HCT116 (cell line): ENCODE measurements at regions not wholly inside any gene's neighbourhood (a gene's known extent, or its start where the extent isn't known, plus 50 kb on each side); places are given as distances from the start of the nearest gene placed in this dataset.

Experiments used
- ATF3 ChIP-seq: IDR thresholded peaks from 2 replicates; pipeline ENCODE4 v1.6.1; 2012
- EZH2 ChIP-seq: fragments of 200-600 bp; sonication (generic); IDR thresholded peaks from 2 replicates; pipeline ENCODE4 v1.6.1; 2017; ENCODE audit warnings: antibody characterized with exemption, mixed run types
- SIN3A ChIP-seq: IDR thresholded peaks from 2 replicates; pipeline ENCODE4 v1.6.1; 2012; ENCODE audit warnings: low read depth
- ZNF274 ChIP-seq: fragments of 200-500 bp; sonication (Bioruptor generic); IDR thresholded peaks from 2 replicates; pipeline ENCODE4 v1.6.1; 2014; ENCODE audit warnings: mild to moderate bottlenecking, low read depth, low read length, inconsistent platforms
- TF ChIP-seq, protein P1 (sequence below), 3 experiments: fragments of 200-600 bp in 1 of 3; sonication (generic) in 1 of 3; IDR thresholded peaks in 2 of 3; conservative IDR thresholded peaks in 1 of 3; 2 replicates each; pipeline ENCODE4 v1.5.1; 2012 to 2017; ENCODE audit warnings: low read depth in 2 of 3, low read length in 2 of 3, antibody characterized with exemption in 1 of 3, borderline replicate concordance in 1 of 3, control low read depth in 1 of 3, mild to moderate bottlenecking in 1 of 3, mixed read lengths in 1 of 3, mixed run types in 1 of 3, moderate library complexity in 1 of 3; ENCODE audit not compliant: insufficient read depth in 1 of 3

DNA sequence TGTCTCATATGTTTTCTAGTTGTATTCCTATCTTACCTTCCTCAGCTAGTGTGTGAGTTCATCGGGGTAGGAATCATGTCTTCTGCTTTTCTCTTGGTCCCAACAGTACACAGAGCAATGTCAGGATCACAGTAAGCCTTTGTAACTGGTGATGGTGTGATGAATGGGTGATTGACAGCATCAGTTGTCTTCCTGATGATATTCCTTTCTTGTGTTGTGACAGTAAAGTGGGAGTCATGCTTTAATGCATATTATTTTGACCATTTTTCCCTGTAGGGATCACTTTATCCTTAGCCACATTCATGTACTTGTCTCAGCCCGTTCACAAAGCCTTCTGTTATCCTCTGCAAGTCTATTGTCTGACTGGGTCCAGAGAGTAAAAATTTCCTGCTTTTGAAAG, 501.7 kb downstream of the UTRN start:
- TF ChIP-seq EZH2 (no peak), SIN3A (no peak), ATF3 (no peak), ZNF274 (no peak)
- TF ChIP-seq, protein P1, sequence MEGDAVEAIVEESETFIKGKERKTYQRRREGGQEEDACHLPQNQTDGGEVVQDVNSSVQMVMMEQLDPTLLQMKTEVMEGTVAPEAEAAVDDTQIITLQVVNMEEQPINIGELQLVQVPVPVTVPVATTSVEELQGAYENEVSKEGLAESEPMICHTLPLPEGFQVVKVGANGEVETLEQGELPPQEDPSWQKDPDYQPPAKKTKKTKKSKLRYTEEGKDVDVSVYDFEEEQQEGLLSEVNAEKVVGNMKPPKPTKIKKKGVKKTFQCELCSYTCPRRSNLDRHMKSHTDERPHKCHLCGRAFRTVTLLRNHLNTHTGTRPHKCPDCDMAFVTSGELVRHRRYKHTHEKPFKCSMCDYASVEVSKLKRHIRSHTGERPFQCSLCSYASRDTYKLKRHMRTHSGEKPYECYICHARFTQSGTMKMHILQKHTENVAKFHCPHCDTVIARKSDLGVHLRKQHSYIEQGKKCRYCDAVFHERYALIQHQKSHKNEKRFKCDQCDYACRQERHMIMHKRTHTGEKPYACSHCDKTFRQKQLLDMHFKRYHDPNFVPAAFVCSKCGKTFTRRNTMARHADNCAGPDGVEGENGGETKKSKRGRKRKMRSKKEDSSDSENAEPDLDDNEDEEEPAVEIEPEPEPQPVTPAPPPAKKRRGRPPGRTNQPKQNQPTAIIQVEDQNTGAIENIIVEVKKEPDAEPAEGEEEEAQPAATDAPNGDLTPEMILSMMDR (IDR thresholded peaks at IDR 0.05 in 2 of 3, conservative IDR thresholded peaks at IDR 0.05 in 1 of 3; ENCODE audit: borderline replicate concordance in 1 of 3, insufficient read depth in 1 of 3, low read depth in 2 of 3, low read length in 2 of 3): no peak
